Mesenchymal stem cell (in vitro differentiated cells and primary cell): ENCODE measurements at regions not wholly inside any gene's neighbourhood (a gene's known extent, or its start where the extent isn't known, plus 50 kb on each side); places are given as distances from the start of the nearest gene placed in this dataset.

Experiments used
- DNase-seq: peaks from one replicate; pipeline ENCODE4 v3.0.0-alpha.2; 2013
- H2AFZ ChIP-seq: one replicate; pipeline ENCODE4 v1.6.1; 2013; ENCODE audit warnings: low read depth, mild to moderate bottlenecking, control low read depth, inconsistent platforms, low read length, moderate library complexity
- H2AK5ac ChIP-seq: 2 replicates; pipeline ENCODE4 v1.6.1; 2013; ENCODE audit warnings: low read length, moderate library complexity, mild to moderate bottlenecking, inconsistent platforms; ENCODE audit not compliant: severe bottlenecking
- H2BK120ac ChIP-seq: one replicate; pipeline ENCODE4 v1.6.1; 2013; ENCODE audit warnings: low read depth, mild to moderate bottlenecking, inconsistent platforms, low read length, moderate library complexity
- H2BK12ac ChIP-seq, 2 experiments: one replicate each; pipeline ENCODE4 v1.6.1; 2013; ENCODE audit warnings: inconsistent platforms in 2 of 2, low read length in 2 of 2, mild to moderate bottlenecking in 2 of 2, moderate library complexity in 2 of 2, control low read depth in 1 of 2
- H2BK15ac ChIP-seq: one replicate; pipeline ENCODE4 v1.6.1; 2013; ENCODE audit warnings: mild to moderate bottlenecking, low read depth, inconsistent platforms; ENCODE audit not compliant: poor library complexity, severe bottlenecking
- H2BK5ac ChIP-seq: 2 replicates; pipeline ENCODE4 v1.6.1; 2013; ENCODE audit warnings: low read depth, mild to moderate bottlenecking, low read length, control low read depth, inconsistent platforms; ENCODE audit not compliant: poor library complexity, severe bottlenecking
- H3K14ac ChIP-seq, 2 experiments: one replicate each; pipeline ENCODE4 v1.6.1; 2013; ENCODE audit warnings: inconsistent platforms in 2 of 2, low read length in 2 of 2, control low read depth in 1 of 2, mild to moderate bottlenecking in 1 of 2, moderate library complexity in 1 of 2
- H3K18ac ChIP-seq, 2 experiments: one replicate each; pipeline ENCODE4 v1.6.1; 2013; ENCODE audit warnings: inconsistent platforms in 2 of 2, low read length in 2 of 2, control low read depth in 1 of 2, low read depth in 1 of 2, mild to moderate bottlenecking in 1 of 2
- H3K23ac ChIP-seq, 2 experiments: one replicate each; pipeline ENCODE4 v1.6.1; 2013; ENCODE audit warnings: inconsistent platforms in 2 of 2, low read length in 2 of 2, mild to moderate bottlenecking in 2 of 2, moderate library complexity in 2 of 2, control low read depth in 1 of 2
- H3K27ac ChIP-seq: 2 replicates; pipeline ENCODE4 v1.5.1; 2013; ENCODE audit warnings: mild to moderate bottlenecking, moderate library complexity, low read length, control low read depth, inconsistent platforms; ENCODE audit not compliant: poor library complexity, severe bottlenecking
- H3K27me3 ChIP-seq, 2 experiments: 2 replicates each; pipeline versions ENCODE4 v1.6.1 to v1.7.0; 2013; ENCODE audit warnings: low read length in 2 of 2, mild to moderate bottlenecking in 2 of 2, moderate library complexity in 2 of 2, control low read depth in 1 of 2, inconsistent platforms in 1 of 2; ENCODE audit not compliant: control insufficient read depth in 1 of 2, insufficient read depth in 1 of 2
- H3K36me3 ChIP-seq, 2 experiments: 2 replicates each; pipeline versions ENCODE4 v1.6.1 to v1.7.0; 2013; ENCODE audit warnings: low read length in 2 of 2, control low read depth in 1 of 2, inconsistent platforms in 1 of 2, low read depth in 1 of 2, mild to moderate bottlenecking in 1 of 2; ENCODE audit not compliant: insufficient read depth in 2 of 2, control insufficient read depth in 1 of 2
- H3K4ac ChIP-seq, 2 experiments: one replicate each; pipeline ENCODE4 v1.6.1; 2013; ENCODE audit warnings: inconsistent platforms in 2 of 2, low read length in 2 of 2, mild to moderate bottlenecking in 2 of 2, moderate library complexity in 2 of 2, control low read depth in 1 of 2, low read depth in 1 of 2
- H3K4me1 ChIP-seq: 2 replicates; pipeline ENCODE4 v1.6.1; 2013; ENCODE audit warnings: low read depth, low read length, control low read depth; ENCODE audit not compliant: control insufficient read depth, insufficient read depth
- H3K4me2 ChIP-seq: 2 replicates; pipeline ENCODE4 v1.6.1; 2013; ENCODE audit warnings: low read length, mild to moderate bottlenecking, inconsistent platforms; ENCODE audit not compliant: poor library complexity, severe bottlenecking
- H3K4me3 ChIP-seq, 2 experiments: 2 replicates each; pipeline versions ENCODE4 v1.5.1 to v1.7.0; 2013; ENCODE audit warnings: low read length in 2 of 2, mild to moderate bottlenecking in 2 of 2, control low read depth in 1 of 2, low read depth in 1 of 2; ENCODE audit not compliant: insufficient read depth in 1 of 2
- H3K79me1 ChIP-seq: replicated peaks from 2 replicates; pipeline ENCODE4 v1.6.1; 2013; ENCODE audit warnings: mild to moderate bottlenecking, control low read depth, low read length, inconsistent platforms; ENCODE audit not compliant: poor library complexity, severe bottlenecking
- H3K9ac ChIP-seq: 2 replicates; pipeline ENCODE4 v1.7.0; 2013; ENCODE audit warnings: mild to moderate bottlenecking, low read length, moderate library complexity
- H3K9me3 ChIP-seq: 2 replicates; pipeline ENCODE4 v1.7.0; 2013; ENCODE audit warnings: mild to moderate bottlenecking, low read length; ENCODE audit not compliant: control insufficient read depth
- H4K8ac ChIP-seq: one replicate; pipeline ENCODE4 v1.6.1; 2013; ENCODE audit warnings: inconsistent platforms, mild to moderate bottlenecking, low read length, moderate library complexity
- H4K91ac ChIP-seq: one replicate; pipeline ENCODE4 v1.6.1; 2013; ENCODE audit warnings: mild to moderate bottlenecking, low read length, inconsistent platforms
- WGBS: methylation state at CpG from one replicate; pipeline ENCODE4 v1.1.7; 2013; ENCODE audit warnings: mixed read lengths; 5-methylcytosine and 5-hydroxymethylcytosine counted together

DNA sequence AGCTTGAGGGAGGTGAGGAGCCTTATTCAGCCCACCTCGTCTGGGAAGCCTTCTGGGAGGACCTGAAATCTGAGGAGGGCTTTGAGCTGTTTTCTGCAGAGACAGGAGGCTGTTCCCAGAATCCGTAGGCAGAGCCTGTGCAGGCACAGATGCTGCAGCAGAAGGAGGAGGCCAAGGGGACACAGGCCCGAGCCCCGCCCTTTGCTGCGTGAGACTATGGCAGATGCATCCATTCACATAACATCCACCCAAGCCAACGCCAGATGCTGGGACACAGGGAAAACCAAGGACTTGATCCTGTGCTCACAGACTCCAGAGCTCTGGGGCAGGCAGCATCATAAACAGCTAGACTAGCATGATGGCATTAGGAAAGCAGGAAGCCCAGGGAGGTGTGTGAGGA is 98.2 kb downstream of the KCNF1 start:
- no peak overlapping the region for H2AFZ ChIP-seq
- no peak overlapping the region for H3K4ac ChIP-seq
- H3K4me2 ChIP-seq: no peak overlapping the region
- WGBS: 91% methylated on average over 5 of the region's 6 CpGs
- no peak overlapping the region for H2BK12ac ChIP-seq
- H3K4me1 ChIP-seq: no peaks in the 10 kb centered on the region
- peaks cover 0 to 40% of the 10 kb centered on the region in 2 experiments for H3K27me3 ChIP-seq
- no peaks in the 10 kb centered on the region for H3K36me3 ChIP-seq
- no peak overlapping the region for H4K8ac ChIP-seq
- peaks cover 17% of the 10 kb centered on the region for H3K9me3 ChIP-seq
- H4K91ac ChIP-seq: no peak overlapping the region
- H3K18ac ChIP-seq: no peak overlapping the region
- H3K79me1 ChIP-seq: no peaks in the 10 kb centered on the region
- no peak overlapping the region for H2BK15ac ChIP-seq
- H2BK120ac ChIP-seq: no peak overlapping the region
- no peak overlapping the region for H2AK5ac ChIP-seq
- DNase-seq: no peak
- H3K4me3 ChIP-seq: no peak overlapping the region
- H2BK5ac ChIP-seq: no peak overlapping the region
- H3K23ac ChIP-seq: no peak overlapping the region
- no peak overlapping the region for H3K9ac ChIP-seq
- H3K14ac ChIP-seq: no peak overlapping the region
- no peak overlapping the region for H3K27ac ChIP-seq

DNA sequence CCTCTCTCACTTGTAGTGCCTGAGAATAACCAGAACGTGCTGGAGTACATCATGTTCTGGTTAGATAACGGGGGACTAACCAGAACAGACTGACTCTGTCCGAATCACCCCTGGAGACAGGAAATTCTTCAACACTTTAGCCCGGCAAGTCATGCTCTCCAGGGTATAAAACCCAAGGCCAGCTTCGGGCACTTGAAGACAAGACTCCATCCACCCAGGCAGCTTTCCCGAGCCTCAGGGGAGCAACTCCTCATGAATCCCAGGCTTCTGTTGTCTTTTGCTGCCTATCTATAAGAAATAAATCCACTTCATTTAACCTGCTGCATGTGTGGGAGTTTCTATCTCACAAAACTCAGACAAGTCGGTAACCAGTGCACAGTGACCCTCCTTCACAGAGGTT is 99.6 kb downstream of the KCNF1 start:
- Histone ChIP-seq H3K9ac (no peak overlapping the region), H3K27me3 (peaks cover 6 to 41% of the 10 kb centered on the region in 2 experiments), H3K23ac (no peak overlapping the region), H3K14ac (no peak overlapping the region), H3K79me1 (no peaks in the 10 kb centered on the region), H3K27ac (no peak overlapping the region), H3K4me3 (no peak overlapping the region), H3K36me3 (no peaks in the 10 kb centered on the region), H2BK15ac (no peak overlapping the region), H3K9me3 (peaks cover 17% of the 10 kb centered on the region), H3K18ac (no peak overlapping the region), H4K8ac (no peak overlapping the region), H4K91ac (no peak overlapping the region), H3K4ac (no peak overlapping the region), H2BK120ac (no peak overlapping the region), H2AFZ (no peak overlapping the region), H2AK5ac (no peak overlapping the region), H3K4me1 (no peaks in the 10 kb centered on the region), H2BK12ac (no peak overlapping the region), H3K4me2 (no peak overlapping the region), H2BK5ac (no peak overlapping the region)
- no peak for DNase-seq
- WGBS: 81% methylated on average over 7 of the region's 7 CpGs

DNA sequence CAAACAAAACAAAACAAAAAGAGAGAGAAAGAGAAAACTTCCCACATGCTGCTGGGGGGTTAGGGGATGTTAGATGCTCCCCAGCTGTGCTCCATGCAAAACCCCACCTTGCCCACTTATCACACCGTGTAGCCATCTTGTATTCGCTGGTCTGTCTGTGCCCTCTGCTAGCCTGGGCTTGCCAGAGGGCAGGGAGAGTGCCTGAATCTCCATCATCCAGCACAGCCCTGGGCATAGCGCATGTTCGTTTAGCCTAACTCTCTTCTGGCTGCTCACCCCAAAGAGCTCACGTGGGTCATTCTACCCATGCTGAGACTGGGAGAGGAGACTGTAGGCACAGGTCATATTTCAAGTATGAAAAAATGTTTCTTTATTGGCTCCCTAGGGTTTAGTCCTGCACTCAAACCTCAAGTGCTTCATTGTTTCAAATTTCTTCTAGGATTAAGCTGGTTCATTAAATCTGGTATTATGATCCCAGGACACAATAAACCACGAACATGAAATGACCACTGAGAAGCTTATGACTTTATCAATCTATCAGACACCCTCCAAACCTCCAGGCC is 100.5 kb downstream of the KCNF1 start:
- no peaks in the 10 kb centered on the region for H3K79me1 ChIP-seq
- H4K91ac ChIP-seq: no peak overlapping the region
- H3K18ac ChIP-seq: no peak overlapping the region
- peaks cover 17% of the 10 kb centered on the region for H3K9me3 ChIP-seq
- no peak overlapping the region for H4K8ac ChIP-seq
- no peak overlapping the region for H2AK5ac ChIP-seq
- no peak for DNase-seq
- H3K14ac ChIP-seq: no peak overlapping the region
- H3K27me3 ChIP-seq: peaks cover 15 to 41% of the 10 kb centered on the region in 2 experiments
- no peak overlapping the region for H3K4me3 ChIP-seq
- H3K36me3 ChIP-seq: no peaks in the 10 kb centered on the region
- no peak overlapping the region for H3K23ac ChIP-seq
- no peak overlapping the region for H2BK12ac ChIP-seq
- no peak overlapping the region for H2BK15ac ChIP-seq
- no peak overlapping the region for H3K9ac ChIP-seq
- 96% methylated on average over 6 of the region's 6 CpGs for WGBS
- no peaks in the 10 kb centered on the region for H3K4me1 ChIP-seq
- H2BK120ac ChIP-seq: no peak overlapping the region
- H3K4me2 ChIP-seq: no peak overlapping the region
- no peak overlapping the region for H3K4ac ChIP-seq
- no peak overlapping the region for H3K27ac ChIP-seq
- H2BK5ac ChIP-seq: no peak overlapping the region
- H2AFZ ChIP-seq: no peak overlapping the region

DNA sequence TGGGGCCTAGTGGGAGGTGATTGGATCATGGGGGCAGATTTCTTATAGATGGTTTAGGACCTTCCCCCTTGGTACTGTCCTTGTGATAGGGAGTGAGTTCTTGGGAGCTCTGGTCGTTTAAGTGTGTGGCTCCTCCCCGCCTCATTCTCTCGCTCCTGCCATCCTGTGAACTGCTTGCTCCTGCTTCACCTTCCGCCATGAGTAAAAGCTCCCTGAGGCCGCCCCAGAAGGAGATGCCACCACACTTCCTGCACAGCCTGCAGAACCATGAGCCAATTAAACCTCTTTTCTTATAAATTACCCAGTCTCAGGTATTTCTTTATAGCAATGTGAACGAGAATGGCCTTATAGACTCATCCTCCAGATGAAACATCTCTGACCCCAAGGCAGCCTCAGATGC is 101.5 kb downstream of the KCNF1 start:
- Histone ChIP-seq H3K18ac (no peak overlapping the region), H4K8ac (no peak overlapping the region), H3K4me2 (no peak overlapping the region), H3K27me3 (peaks cover 23 to 50% of the 10 kb centered on the region in 2 experiments), H3K14ac (no peak overlapping the region), H2BK12ac (no peak overlapping the region), H2BK5ac (no peak overlapping the region), H3K79me1 (no peaks in the 10 kb centered on the region), H3K4ac (no peak overlapping the region), H3K4me1 (no peaks in the 10 kb centered on the region), H2AK5ac (no peak overlapping the region), H3K9ac (no peak overlapping the region), H2BK120ac (no peak overlapping the region), H3K4me3 (no peak overlapping the region), H2BK15ac (no peak overlapping the region), H3K27ac (no peak overlapping the region), H4K91ac (no peak overlapping the region), H3K9me3 (peaks cover 17% of the 10 kb centered on the region), H3K23ac (no peak overlapping the region), H3K36me3 (no peaks in the 10 kb centered on the region), H2AFZ (no peak overlapping the region)
- WGBS: 72% methylated on average over 6 of the region's 6 CpGs
- DNase-seq: no peak
